Effector memory CD8-positive, alpha-beta T cell (primary cell): ENCODE measurements at regions not wholly inside any gene's neighbourhood (a gene's known extent, or its start where the extent isn't known, plus 50 kb on each side); places are given as distances from the start of the nearest gene placed in this dataset.

Experiments used
- ATAC-seq: fragments of 150-1000 bp; cut with Tn5 transposase; replicated peaks from 2 replicates; pipeline ENCODE4 v1.10.0; 2021; ENCODE audit warnings: mild to moderate bottlenecking, moderate library complexity
- DNase-seq, 3 experiments: peaks; one replicate each; pipeline ENCODE4 v3.0.0; 2021
- H3K27ac Mint-ChIP-seq, 2 donors: one replicate each; pipeline ENCODE4 v1.8.0; 2022; ENCODE audit warnings: mild to moderate bottlenecking in 2 of 2, mixed read lengths in 2 of 2, moderate library complexity in 2 of 2
- H3K27me3 Mint-ChIP-seq, 2 donors: one replicate each; pipeline ENCODE4 v1.8.0; 2022; ENCODE audit warnings: mixed read lengths in 2 of 2
- H3K36me3 Mint-ChIP-seq: one replicate; pipeline ENCODE4 v1.8.0; 2022; ENCODE audit warnings: mild to moderate bottlenecking, moderate library complexity, mixed read lengths; ENCODE audit not compliant: insufficient read depth
- H3K4me1 Mint-ChIP-seq, 2 donors: one replicate each; pipeline ENCODE4 v1.8.0; 2022; ENCODE audit warnings: low read depth in 2 of 2, mixed read lengths in 2 of 2
- H3K4me3 Mint-ChIP-seq, 2 donors: one replicate each; pipeline ENCODE4 v1.8.0; 2022; ENCODE audit warnings: mild to moderate bottlenecking in 2 of 2, mixed read lengths in 2 of 2, moderate library complexity in 2 of 2
- H3K9me3 Mint-ChIP-seq, 2 donors: one replicate each; pipeline ENCODE4 v1.8.0; 2022; ENCODE audit warnings: mixed read lengths in 2 of 2

GRCh38 chr15:77557564-77557963 is 75.1 kb downstream of the LINGO1 start:
- Mint-ChIP-seq H3K4me3 (no peak overlapping the region), H3K9me3 (no peaks in the 10 kb centered on the region), H3K27me3 (peaks cover 22 to 45% of the 10 kb centered on the region in 2 donors), H3K27ac (no peak overlapping the region), H3K4me1 (peaks cover 3 to 5% of the 10 kb centered on the region in 2 donors), H3K36me3 (peaks cover 8% of the 10 kb centered on the region)
- ATAC-seq, result no peak
- DNase-seq, result no peak

- Mint-ChIP-seq H3K27me3 (peaks cover 22 to 43% of the 10 kb centered on the region in 2 donors), H3K27ac (no peak overlapping the region), H3K4me1 (peaks cover 3 to 5% of the 10 kb centered on the region in 2 donors), H3K9me3 (no peaks in the 10 kb centered on the region), H3K4me3 (no peak overlapping the region), H3K36me3 (peaks cover 8% of the 10 kb centered on the region)
- ATAC-seq (no peak), DNase-seq (no peak)
These were observed 75.6 kb downstream of the LINGO1 start for GRCh38 chr15:77557144-77557543.

- Mint-ChIP-seq H3K4me1 (peaks cover 3 to 5% of the 10 kb centered on the region in 2 donors), H3K27ac (no peak overlapping the region), H3K27me3 (peaks cover 22 to 38% of the 10 kb centered on the region in 2 donors), H3K9me3 (no peaks in the 10 kb centered on the region), H3K36me3 (peaks cover 8% of the 10 kb centered on the region), H3K4me3 (no peak overlapping the region)
- no peak for DNase-seq
- ATAC-seq, result no peak
These were observed 76.1 kb downstream of the LINGO1 start for GRCh38 chr15:77556622-77557021.

GRCh38 chr15:77555232-77555631 is 77.5 kb downstream of the LINGO1 start:
- ATAC-seq (no peak), DNase-seq (no peak)
- H3K27me3 Mint-ChIP-seq, result peaks cover 8 to 24% of the 10 kb centered on the region in 2 donors
- H3K36me3 Mint-ChIP-seq, result peaks cover 2% of the 10 kb centered on the region
- no peaks in the 10 kb centered on the region for H3K9me3 Mint-ChIP-seq
- no peak overlapping the region for H3K27ac Mint-ChIP-seq
- H3K4me3 Mint-ChIP-seq, result no peak overlapping the region
- H3K4me1 Mint-ChIP-seq, result peaks cover 3 to 5% of the 10 kb centered on the region in 2 donors

DNA sequence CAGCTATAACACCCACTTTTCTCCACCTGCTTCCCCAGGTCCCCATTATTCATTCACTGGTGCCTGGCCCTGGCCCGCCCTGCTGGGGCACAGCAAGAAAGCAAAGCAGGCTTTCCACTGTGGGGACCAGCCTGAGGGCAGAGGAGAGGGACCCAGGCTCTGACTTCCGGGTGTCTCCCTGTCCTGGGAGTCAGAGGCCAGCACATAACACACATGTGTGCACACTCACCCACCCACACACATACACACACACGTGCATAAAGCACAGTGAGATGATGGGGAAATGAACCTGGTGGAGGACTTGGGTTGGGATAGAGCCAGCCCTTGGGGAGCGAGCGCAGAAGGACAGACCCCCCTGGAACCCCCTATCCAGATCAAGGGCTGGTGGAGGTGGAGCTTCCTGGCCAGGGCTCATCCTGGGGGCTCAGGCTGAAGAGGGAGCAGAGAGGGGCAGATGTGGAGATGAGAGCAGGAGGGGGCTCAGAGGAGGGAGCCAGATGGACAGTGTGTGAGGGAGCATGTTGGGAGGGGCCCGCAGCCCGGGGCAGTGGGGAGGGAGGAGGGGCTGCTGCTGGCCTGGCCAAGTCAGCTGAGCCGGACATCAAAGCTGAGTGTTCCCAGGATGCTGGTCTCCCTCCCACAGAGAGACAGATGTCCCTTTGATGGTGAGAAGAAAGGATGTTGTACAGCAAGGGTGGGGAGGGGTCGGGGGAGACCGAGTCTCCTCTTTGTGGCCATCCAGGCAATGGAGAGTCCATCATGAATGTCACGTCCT is 78.2 kb downstream of the LINGO1 start:
- Mint-ChIP-seq H3K27ac (no peak overlapping the region), H3K4me3 (no peak overlapping the region), H3K4me1 (peaks cover 3 to 5% of the 10 kb centered on the region in 2 donors), H3K9me3 (no peaks in the 10 kb centered on the region), H3K27me3 (peaks cover under 1 to 16% of the 10 kb centered on the region in 2 donors), H3K36me3 (peaks cover 2% of the 10 kb centered on the region)
- ATAC-seq (no peak), DNase-seq (no peak)

- H3K27ac Mint-ChIP-seq, result no peak overlapping the region
- H3K4me3 Mint-ChIP-seq, result no peak overlapping the region
These were observed 79.0 kb downstream of the LINGO1 start for GRCh38 chr15:77553695-77554094.

GRCh38 chr15:77553257-77553656 is 79.5 kb downstream of the LINGO1 start:
- no peak for DNase-seq
- Mint-ChIP-seq H3K27me3 (peaks cover 0 to 15% of the 10 kb centered on the region in 2 donors), H3K4me3 (no peak overlapping the region), H3K36me3 (no peaks in the 10 kb centered on the region), H3K9me3 (no peaks in the 10 kb centered on the region), H3K4me1 (peaks cover 3 to 10% of the 10 kb centered on the region in 2 donors), H3K27ac (no peak overlapping the region)
- no peak for ATAC-seq

More at GRCh38 chr15:77553695-77554094, 79.0 kb downstream of the LINGO1 start:
- DNase-seq (no peak), ATAC-seq (no peak)
- peaks cover 0 to 15% of the 10 kb centered on the region in 2 donors for H3K27me3 Mint-ChIP-seq
- H3K9me3 Mint-ChIP-seq, result no peaks in the 10 kb centered on the region
- H3K4me1 Mint-ChIP-seq, result peaks cover 3 to 8% of the 10 kb centered on the region in 2 donors
- H3K36me3 Mint-ChIP-seq, result peaks cover 2% of the 10 kb centered on the region

DNA sequence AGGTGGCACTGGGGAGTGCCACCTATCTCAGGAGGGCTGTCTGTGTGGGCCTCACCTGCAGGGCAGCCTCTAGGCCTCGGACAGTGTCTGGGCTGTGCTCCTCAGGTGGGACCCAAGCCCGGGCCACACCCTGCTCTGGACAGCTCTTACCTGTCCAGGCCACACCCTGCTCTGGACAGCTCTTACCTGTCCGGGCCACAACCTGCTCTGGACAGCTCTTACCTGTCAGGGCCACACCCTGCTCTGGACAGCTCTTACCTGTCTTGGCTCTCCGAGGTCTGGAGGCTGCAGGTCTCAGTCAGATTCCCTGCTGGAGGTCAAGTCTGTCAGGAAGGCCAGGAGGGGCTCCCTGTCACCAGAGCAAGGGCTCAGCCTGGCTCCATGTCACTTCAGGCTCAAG is 80.6 kb downstream of the LINGO1 start:
- peaks cover 3 to 10% of the 10 kb centered on the region in 2 donors for H3K4me1 Mint-ChIP-seq
- H3K36me3 Mint-ChIP-seq, result no peaks in the 10 kb centered on the region
- H3K9me3 Mint-ChIP-seq, result no peaks in the 10 kb centered on the region
- no peak overlapping the region for H3K27ac Mint-ChIP-seq
- no peak for DNase-seq
- no peak overlapping the region for H3K4me3 Mint-ChIP-seq
- no peak for ATAC-seq
- H3K27me3 Mint-ChIP-seq, result peaks cover 0 to 15% of the 10 kb centered on the region in 2 donors

DNA sequence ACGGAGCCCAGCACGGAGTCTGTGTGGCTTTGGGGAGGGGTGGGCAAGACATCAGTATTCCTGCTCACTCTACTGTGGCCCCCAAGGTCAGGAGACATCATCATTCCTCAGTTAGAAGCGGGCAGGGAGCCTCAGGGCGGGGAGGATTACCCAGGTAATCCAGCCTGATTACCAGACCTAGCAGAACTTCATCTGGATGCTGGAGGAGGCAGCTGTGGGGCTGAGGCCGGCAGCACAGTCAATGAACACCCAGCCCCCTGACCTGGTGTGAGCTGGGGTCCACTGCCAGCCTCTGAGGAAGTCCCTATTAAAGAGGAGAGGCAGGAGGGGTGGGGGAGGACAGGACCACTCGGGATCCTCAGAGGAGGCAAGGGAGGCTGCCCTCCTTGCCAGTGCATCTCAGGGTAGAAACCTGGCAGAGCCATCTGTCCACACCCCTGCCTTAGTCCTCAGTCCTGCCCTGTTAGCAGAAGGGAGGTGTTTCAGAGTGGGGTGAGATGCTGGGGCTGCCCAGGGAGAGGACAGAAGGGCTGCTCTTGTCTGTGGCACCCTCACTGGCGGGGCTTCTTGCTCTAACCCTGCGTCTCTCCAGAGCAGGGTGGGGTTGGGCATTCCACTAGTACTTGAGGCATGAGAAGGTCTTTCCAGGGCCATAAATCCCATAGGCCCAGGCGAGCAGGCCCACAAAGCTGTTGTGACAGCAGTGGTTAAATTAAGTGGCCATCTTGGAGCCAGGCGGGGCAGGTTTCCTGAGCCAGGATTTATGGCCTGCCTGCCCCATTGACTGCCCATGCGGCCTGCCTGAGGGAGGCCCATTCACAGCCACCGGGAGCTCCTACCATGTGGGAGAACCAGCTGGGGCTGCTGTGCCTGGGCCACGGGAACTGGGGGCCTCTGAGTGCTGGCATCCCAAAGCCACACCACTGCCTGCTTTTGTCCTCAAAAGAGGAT is 82.1 kb downstream of the LINGO1 start:
- Mint-ChIP-seq H3K36me3 (no peaks in the 10 kb centered on the region), H3K9me3 (no peaks in the 10 kb centered on the region), H3K4me1 (peaks cover 3 to 10% of the 10 kb centered on the region in 2 donors), H3K4me3 (no peak overlapping the region), H3K27ac (no peak overlapping the region), H3K27me3 (peaks cover 0 to 20% of the 10 kb centered on the region in 2 donors)
- no peak for ATAC-seq
- no peak for DNase-seq

DNA sequence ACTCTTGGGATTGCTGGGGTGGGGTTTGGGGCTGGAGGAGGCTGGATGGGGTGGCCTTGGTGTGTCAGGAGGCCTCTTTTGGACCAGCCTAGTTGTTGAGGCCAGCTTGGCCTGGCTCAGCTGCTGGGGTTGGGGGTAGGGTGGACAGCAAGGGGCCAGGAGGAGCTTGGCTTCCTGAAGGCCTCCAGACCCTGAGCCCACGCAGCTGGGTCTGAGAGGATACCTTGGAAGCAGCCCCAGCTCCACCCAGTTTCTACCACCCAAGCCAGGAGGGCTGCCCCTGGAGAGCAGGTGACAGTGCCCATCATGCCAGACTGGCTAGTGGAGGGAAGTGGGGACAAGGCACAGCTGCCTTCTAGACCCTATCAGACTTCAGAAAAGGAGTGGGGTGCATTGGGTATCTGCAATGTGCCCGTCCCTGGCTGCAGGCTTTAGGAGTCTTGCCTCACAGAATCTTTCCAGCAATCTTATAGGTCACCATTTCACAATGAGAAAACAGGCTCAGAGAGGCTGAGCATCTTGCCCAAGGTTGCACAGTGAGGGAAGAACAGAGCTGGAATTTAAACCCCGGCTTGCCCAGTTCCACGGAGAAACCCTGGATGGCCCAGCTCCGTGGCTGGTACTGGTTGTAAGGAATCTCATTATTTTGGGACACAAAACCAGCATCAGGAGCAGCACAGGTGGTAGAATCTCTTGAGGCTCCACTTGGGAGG is 83.0 kb downstream of the LINGO1 start:
- peaks cover 3 to 10% of the 10 kb centered on the region in 2 donors for H3K4me1 Mint-ChIP-seq
- H3K27me3 Mint-ChIP-seq, result peaks cover 0 to 27% of the 10 kb centered on the region in 2 donors
- no peak for DNase-seq
- H3K27ac Mint-ChIP-seq, result no peak overlapping the region
- no peaks in the 10 kb centered on the region for H3K36me3 Mint-ChIP-seq
- H3K4me3 Mint-ChIP-seq, result no peak overlapping the region
- no peaks in the 10 kb centered on the region for H3K9me3 Mint-ChIP-seq
- ATAC-seq, result no peak

GRCh38 chr15:77548589-77549557 is 83.8 kb downstream of the LINGO1 start:
- H3K27me3 Mint-ChIP-seq, result peaks cover 0 to 19% of the 10 kb centered on the region in 2 donors
- H3K36me3 Mint-ChIP-seq, result no peaks in the 10 kb centered on the region
- ATAC-seq (no peak), DNase-seq (no peak)
- H3K27ac Mint-ChIP-seq, result no peak overlapping the region
- no peaks in the 10 kb centered on the region for H3K9me3 Mint-ChIP-seq
- H3K4me1 Mint-ChIP-seq, result peaks cover 0 to 5% of the 10 kb centered on the region in 2 donors
- H3K4me3 Mint-ChIP-seq, result no peak overlapping the region

DNA sequence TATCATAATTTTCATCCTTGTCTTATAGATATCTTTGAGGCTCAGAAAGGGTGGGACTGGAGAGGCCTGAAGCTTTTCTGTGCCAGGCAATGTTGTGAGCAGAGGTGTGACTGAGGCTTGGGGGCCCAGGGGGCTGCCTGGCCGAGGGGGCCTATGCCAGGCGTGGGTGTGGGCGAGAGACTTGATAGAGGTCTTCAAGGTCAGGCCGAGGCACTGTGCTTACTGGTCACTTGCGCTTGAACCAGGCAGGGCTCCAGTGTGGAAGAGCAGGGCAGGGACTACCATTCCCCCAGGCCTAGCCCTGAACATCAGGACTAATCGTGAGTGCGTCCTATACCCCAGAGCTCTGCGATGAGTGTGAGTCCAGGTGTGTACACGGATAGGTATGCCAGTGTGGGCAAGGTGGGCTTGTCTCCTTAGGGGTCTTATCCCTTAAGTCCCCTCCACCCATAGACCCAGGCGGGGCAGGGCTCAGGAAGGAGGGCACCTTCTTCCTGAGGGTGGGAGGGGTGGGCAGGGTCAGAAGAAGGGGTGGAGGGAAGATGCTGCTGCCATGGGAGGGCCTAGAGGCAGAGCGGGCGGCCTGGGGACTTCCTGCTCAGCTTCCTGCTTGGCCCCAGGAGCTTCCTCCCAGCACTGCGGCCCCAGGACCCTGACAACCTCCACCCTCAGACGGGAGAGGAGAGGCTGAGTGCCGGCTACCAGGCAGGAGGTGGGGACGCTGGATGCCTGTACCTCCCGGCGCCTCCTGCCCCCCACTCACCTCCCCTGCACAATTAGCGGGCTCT is 84.7 kb downstream of the LINGO1 start:
- DNase-seq (no peak), ATAC-seq (no peak)
- Mint-ChIP-seq H3K4me1 (peaks cover 6 to 9% of the 10 kb centered on the region in 2 donors), H3K27ac (no peak overlapping the region), H3K27me3 (peaks cover 0 to 18% of the 10 kb centered on the region in 2 donors), H3K9me3 (no peaks in the 10 kb centered on the region), H3K4me3 (no peak overlapping the region), H3K36me3 (no peaks in the 10 kb centered on the region)
